22Rv1 (cell line): ENCODE measurements at regions not wholly inside any gene's neighbourhood (a gene's known extent, or its start where the extent isn't known, plus 50 kb on each side); places are given as distances from the start of the nearest gene placed in this dataset.

Experiments
- H3K27ac ChIP-seq: fragments of 450-650 bp; 2 replicates; pipeline ENCODE4 v1.5.1; 2017
- ZFX ChIP-seq: fragments of 450-650 bp; IDR thresholded peaks from 2 replicates; pipeline ENCODE4 v1.6.1; 2017; ENCODE audit warnings: antibody characterized with exemption, borderline replicate concordance
- TF ChIP-seq, protein P1 (sequence below): fragments of 450-650 bp; IDR thresholded peaks from 2 replicates; pipeline ENCODE4 v1.5.1; 2017; ENCODE audit warnings: mild to moderate bottlenecking

DNA sequence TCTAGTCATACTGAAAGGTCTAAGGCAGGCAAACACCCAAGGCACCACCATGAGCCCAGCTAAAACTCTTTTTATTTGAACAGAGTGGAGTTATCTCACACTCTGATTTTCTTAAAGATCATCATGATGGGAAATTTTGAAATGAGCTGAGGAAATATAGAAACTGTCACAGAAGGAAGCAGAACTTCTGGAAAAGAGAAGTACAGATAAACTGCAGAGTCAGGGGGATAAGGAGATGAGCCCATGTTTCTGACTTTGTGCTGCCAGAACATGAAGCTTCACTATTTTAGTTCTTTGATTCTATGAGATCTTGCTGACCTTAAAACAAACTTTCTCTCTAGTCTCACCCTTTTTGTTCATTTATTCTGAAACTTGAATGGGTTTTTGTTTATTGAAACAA, 406.5 kb upstream of the EDIL3 start:
- H3K27ac ChIP-seq: no peak overlapping the region
- TF ChIP-seq, protein P1, sequence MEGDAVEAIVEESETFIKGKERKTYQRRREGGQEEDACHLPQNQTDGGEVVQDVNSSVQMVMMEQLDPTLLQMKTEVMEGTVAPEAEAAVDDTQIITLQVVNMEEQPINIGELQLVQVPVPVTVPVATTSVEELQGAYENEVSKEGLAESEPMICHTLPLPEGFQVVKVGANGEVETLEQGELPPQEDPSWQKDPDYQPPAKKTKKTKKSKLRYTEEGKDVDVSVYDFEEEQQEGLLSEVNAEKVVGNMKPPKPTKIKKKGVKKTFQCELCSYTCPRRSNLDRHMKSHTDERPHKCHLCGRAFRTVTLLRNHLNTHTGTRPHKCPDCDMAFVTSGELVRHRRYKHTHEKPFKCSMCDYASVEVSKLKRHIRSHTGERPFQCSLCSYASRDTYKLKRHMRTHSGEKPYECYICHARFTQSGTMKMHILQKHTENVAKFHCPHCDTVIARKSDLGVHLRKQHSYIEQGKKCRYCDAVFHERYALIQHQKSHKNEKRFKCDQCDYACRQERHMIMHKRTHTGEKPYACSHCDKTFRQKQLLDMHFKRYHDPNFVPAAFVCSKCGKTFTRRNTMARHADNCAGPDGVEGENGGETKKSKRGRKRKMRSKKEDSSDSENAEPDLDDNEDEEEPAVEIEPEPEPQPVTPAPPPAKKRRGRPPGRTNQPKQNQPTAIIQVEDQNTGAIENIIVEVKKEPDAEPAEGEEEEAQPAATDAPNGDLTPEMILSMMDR: no peak
- no peak for TF ChIP-seq ZFX

DNA sequence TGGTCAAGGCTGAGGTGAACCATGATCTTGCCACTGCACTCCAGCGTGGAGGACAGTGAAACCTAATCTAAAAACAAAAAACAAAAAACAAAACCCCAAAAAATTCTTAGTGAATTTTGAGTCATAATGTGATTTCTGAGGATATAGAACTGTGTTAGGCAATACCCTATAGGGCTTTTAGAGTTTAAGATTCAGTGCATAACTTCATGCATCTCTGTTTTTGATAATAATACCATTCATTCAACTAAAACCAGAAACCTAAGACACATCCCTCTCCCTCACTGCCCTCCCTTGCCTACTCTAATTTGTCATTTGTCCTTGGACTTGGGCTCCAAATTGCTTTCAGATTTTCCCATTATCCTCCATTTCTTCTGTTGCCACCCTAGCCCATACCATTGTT, 405.7 kb upstream of the EDIL3 start:
- H3K27ac ChIP-seq: no peak overlapping the region
- no peak for TF ChIP-seq ZFX
- TF ChIP-seq, protein P1: no peak

DNA sequence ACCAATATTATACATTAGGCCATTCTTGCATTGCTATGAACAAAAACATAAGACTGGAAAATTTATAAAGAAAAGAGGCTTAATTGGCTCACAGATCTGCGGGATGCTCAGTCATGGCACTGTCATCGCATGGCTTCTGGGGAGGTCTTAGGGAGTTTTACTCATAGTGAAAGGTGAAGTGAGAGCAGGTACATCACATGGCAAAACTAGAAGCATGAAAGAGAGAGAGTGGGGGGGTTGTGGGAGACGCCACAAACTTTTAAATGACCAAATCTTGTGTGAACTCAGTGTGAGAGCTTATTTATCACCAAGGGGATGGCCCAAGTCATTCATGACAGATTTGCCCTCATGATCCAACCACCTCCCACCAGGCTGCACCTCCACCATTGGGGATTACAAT, 398.3 kb upstream of the EDIL3 start:
- TF ChIP-seq ZFX: no peak
- TF ChIP-seq, protein P1: no peak
- no peak overlapping the region for H3K27ac ChIP-seq

DNA sequence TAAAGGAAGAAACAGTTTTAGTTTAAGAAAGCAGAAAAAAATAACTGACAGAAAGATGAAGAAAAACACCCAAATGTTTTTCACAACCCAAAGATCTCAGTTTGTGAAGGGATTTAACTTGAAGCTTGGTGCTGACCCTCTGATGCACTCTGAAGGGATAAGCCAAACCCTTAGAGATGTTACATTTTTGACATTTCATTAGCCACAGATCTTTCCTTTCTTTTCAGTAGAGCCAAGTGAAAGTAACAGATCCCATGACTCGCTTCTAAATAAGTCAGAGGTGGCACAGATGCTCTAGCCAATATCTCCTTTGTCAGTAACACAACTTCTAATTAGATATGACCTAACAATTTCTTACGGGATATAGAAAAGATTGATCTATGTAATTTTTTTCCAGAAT, 394.5 kb upstream of the EDIL3 start:
- no peak overlapping the region for H3K27ac ChIP-seq
- no peak for TF ChIP-seq ZFX
- TF ChIP-seq, protein P1: no peak

DNA sequence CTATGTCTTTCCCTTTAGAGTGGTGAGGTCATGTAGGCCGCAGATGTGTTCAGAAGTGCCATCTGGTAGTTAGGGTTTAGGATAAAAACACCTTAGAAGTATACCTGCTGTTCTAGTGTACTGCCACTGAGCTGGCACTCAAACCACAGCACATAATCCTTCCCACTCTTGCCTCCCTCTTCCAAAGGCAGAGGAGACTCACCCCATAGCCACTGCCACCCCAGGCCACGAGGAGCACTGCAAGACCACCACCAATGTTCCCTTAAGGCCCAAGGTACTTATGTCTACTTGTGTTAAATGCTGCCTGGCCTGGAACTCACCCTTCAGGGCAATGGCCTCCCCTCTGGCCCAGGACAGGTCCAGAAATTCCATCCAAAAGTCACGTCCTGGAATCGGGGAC, 379.5 kb upstream of the EDIL3 start:
- H3K27ac ChIP-seq: no peak overlapping the region
- no peak for TF ChIP-seq ZFX
- TF ChIP-seq, protein P1: no peak

DNA sequence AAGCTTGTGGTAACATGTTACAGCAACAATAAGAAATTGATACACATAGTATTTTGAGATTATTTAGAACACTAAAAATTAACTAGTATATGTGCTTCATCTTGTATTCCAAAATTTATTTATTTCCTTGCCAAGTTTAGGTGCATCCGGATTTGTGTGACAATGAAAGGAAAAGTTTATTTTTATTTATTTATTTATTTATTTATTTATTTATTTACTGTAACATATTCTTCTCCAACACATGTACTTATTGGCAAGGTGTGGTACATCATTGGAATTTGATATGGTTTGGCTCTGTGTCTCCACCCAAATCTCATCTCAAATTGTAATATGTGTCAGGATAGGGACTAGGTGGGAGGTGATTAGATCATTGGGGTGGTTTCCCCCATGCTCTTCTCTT, 373.3 kb upstream of the EDIL3 start:
- no peak overlapping the region for H3K27ac ChIP-seq
- TF ChIP-seq ZFX: no peak
- TF ChIP-seq, protein P1: no peak

DNA sequence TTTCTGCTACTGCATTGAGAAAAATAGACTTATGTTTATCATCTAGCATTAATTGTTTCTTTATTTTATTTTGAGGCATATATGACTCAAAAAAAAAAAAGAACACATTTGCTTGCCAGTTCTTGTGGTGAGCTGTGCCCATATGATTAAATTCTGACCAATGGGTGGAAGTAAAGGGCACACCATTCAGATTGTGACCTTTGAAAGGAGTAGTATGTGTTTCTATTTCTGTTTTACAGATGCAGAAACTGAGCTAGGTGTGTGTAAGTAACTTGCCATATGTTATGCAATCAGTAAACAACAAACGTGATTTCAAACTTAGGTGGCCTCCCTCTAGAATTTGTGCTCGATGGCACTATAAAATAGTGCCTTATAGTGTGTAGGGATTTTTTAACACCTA, 368.1 kb upstream of the EDIL3 start:
- TF ChIP-seq, protein P1: no peak
- TF ChIP-seq ZFX: no peak
- no peak overlapping the region for H3K27ac ChIP-seq
